Gastrocnemius medialis (tissue), 4 donors: ENCODE measurements at regions not wholly inside any gene's neighbourhood (a gene's known extent, or its start where the extent isn't known, plus 50 kb on each side); places are given as distances from the start of the nearest gene placed in this dataset.

Experiments used
- POLR2A ChIP-seq, 2 donors: fragments of 450-650 bp; IDR thresholded peaks; one replicate each; pipeline ENCODE4 v1.6.1; 2017; ENCODE audit warnings: antibody characterized with exemption in 2 of 2, mild to moderate bottlenecking in 2 of 2, moderate library complexity in 2 of 2
- TF ChIP-seq, protein P1 (sequence below), 5 experiments: fragments of 450-650 bp in 3 of 5; fragments of 200-600 bp in 2 of 5; sonication (generic) in 2 of 5; IDR thresholded peaks in 4 of 5; conservative IDR thresholded peaks in 1 of 5; 1 replicate in 4 of 5; 2 replicates in 1 of 5; pipeline ENCODE4 v1.5.1; 2016 to 2019; ENCODE audit warnings: antibody characterized with exemption in 5 of 5, mild to moderate bottlenecking in 3 of 5, moderate library complexity in 3 of 5

DNA sequence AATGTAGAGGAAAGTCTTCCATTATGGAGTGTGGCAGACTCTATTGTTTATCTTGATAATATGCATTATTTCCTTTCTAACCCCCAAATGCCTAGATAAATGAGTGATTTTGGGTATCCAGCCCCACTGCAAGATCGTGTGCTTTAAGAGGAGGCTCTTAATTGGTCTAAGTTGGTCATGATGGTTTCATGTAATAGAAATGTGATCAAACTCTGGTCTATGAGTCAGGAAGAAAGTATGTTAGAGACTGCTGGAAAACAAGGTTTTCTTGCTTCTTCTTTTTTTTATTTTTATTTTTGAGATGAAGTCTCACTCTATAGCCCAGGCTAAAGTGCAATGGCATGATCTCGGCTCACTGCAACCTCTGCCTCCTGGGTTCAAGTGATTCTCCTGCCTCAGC, 344.5 kb upstream of the TNP1 start:
- TF ChIP-seq, protein P1, sequence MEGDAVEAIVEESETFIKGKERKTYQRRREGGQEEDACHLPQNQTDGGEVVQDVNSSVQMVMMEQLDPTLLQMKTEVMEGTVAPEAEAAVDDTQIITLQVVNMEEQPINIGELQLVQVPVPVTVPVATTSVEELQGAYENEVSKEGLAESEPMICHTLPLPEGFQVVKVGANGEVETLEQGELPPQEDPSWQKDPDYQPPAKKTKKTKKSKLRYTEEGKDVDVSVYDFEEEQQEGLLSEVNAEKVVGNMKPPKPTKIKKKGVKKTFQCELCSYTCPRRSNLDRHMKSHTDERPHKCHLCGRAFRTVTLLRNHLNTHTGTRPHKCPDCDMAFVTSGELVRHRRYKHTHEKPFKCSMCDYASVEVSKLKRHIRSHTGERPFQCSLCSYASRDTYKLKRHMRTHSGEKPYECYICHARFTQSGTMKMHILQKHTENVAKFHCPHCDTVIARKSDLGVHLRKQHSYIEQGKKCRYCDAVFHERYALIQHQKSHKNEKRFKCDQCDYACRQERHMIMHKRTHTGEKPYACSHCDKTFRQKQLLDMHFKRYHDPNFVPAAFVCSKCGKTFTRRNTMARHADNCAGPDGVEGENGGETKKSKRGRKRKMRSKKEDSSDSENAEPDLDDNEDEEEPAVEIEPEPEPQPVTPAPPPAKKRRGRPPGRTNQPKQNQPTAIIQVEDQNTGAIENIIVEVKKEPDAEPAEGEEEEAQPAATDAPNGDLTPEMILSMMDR (IDR thresholded peaks at IDR 0.05 in 4 of 5, conservative IDR thresholded peaks at IDR 0.05 in 1 of 5): no peak
- no peak for TF ChIP-seq POLR2A (IDR thresholded peaks at IDR 0.05)
